ENCODE measurements at regions not wholly inside any gene's neighbourhood (a gene's known extent, or its start where the extent isn't known, plus 50 kb on each side); places are given as distances from the start of the nearest gene placed in this dataset.
A peak's percentile ranks its signal among the peaks of the same experiment; 100 is the strongest.

GRCh38 chr12:62133440-62133839, 126.8 kb upstream of the USP15 start (continued):
- TF ChIP-seq PBX2 (CRISPR knock-in tag; IDR thresholded peaks at IDR 0.05; ENCODE audit: low read depth): no peak
- TF ChIP-seq PBX2 (tag; conservative IDR thresholded peaks at IDR 0.05; ENCODE audit: low read depth): no peak
- peak; percentile 54; the same call in 1 of the 2 replicates for TF ChIP-seq ARID1B (IDR thresholded peaks at IDR 0.05)
- TF ChIP-seq TFE3 (CRISPR knock-in tag; IDR thresholded peaks at IDR 0.05): no peak
- TF ChIP-seq ZNF830 (CRISPR knock-in tag; IDR thresholded peaks at IDR 0.05): no peak
- no peak for TF ChIP-seq RBBP5 (IDR thresholded peaks at IDR 0.05; ENCODE audit: borderline replicate concordance, insufficient read depth, low read length, poor library complexity, severe bottlenecking)
- TF ChIP-seq ZNF707 (CRISPR knock-in tag; conservative IDR thresholded peaks at IDR 0.05): no peak
- no peak for TF ChIP-seq JUND (IDR thresholded peaks at IDR 0.05; ENCODE audit: borderline replicate concordance, low read depth, low read length)
- TF ChIP-seq JUND (tag; IDR thresholded peaks at IDR 0.05; ENCODE audit: borderline replicate concordance, low read depth, low read length): no peak; the same call in 2 of the 3 replicates
- no peak for TF ChIP-seq NR4A1 (CRISPR knock-in tag; IDR thresholded peaks at IDR 0.05)
- TF ChIP-seq NR4A1 (tag; IDR thresholded peaks at IDR 0.05): no peak
- TF ChIP-seq SMARCA4 (IDR thresholded peaks at IDR 0.05): peak; percentile 41; the same call in 1 of the 2 replicates
- peak in 1 of 2 experiments; percentile 14; a peak in 1 of 4 replicates for TF ChIP-seq TEAD1 (CRISPR knock-in tag; IDR thresholded peaks at IDR 0.05)
- 0 out of 4 replicates have a peak, but pooled peaks of 1 of the 2 experiments have one; percentile 19 for TF ChIP-seq ZNF639 (CRISPR knock-in tag; conservative IDR thresholded peaks at IDR 0.05 in 1 of 2, IDR thresholded peaks at IDR 0.05 in 1 of 2)
- TF ChIP-seq BCLAF1 (IDR thresholded peaks at IDR 0.05; ENCODE audit: borderline replicate concordance in 1 of 2, control insufficient read depth in 1 of 2, low read depth in 2 of 2, low read length in 1 of 2): no peak
- peak; percentile 81 for TF ChIP-seq NFE2 (IDR thresholded peaks at IDR 0.05; ENCODE audit: low read depth)
- TF ChIP-seq FOSL1 (tag; conservative IDR thresholded peaks at IDR 0.05): peak; percentile 29; the same call in 1 of the 2 replicates
- TF ChIP-seq NR1H2 (CRISPR knock-in tag; IDR thresholded peaks at IDR 0.05): no peak
- TF ChIP-seq ZNF354B (CRISPR knock-in tag; IDR thresholded peaks at IDR 0.05): no peak
- no peak for TF ChIP-seq ZNF253 (CRISPR knock-in tag; conservative IDR thresholded peaks at IDR 0.05)

Measured in K562 (cell line).